PC-9 (cell line): ENCODE measurements at regions not wholly inside any gene's neighbourhood (a gene's known extent, or its start where the extent isn't known, plus 50 kb on each side); places are given as distances from the start of the nearest gene placed in this dataset.

ENCODE experiments used
- BruUV-seq: library from RNA; stranded (reverse); fragments of 400-500 nt; replicated peaks from 2 replicates; lab custom pipeline; 2021; lab: Mats Ljungman, UMichigan
- CTCF ChIA-PET: fragments of 300-600 bp; sonication (Branson Sonifier 250); formaldehyde crosslinking; loops from one replicate; lab custom pipeline; 2022; ENCODE audit warnings: antibody characterized with exemption; lab: Charles Lee
- POLR2A ChIA-PET: fragments of 300-600 bp; sonication (Branson Sonifier 250); formaldehyde crosslinking; loops from one replicate; lab custom pipeline; 2022; ENCODE audit warnings: antibody characterized with exemption; ENCODE audit not compliant: unreplicated experiment; lab: Charles Lee
- DNase-seq, 2 experiments: peaks; one replicate each; pipeline versions ENCODE4 v3.0.0 to v3.0.0-alpha.2; 2015 to 2022; ENCODE audit warnings: mixed read lengths in 1 of 2
- H2AFZ ChIP-seq: fragments of 200-600 bp; sonication (generic); 2 replicates; pipeline ENCODE4 v1.8.1; 2017; ENCODE audit warnings: antibody characterized with exemption
- H3F3A ChIP-seq: fragments of 200-600 bp; sonication (generic); 2 replicates; pipeline ENCODE4 v1.8.1; 2017; ENCODE audit warnings: antibody characterized with exemption, mild to moderate bottlenecking, low read depth; ENCODE audit not compliant: insufficient read depth
- H3K27ac ChIP-seq: fragments of 200-600 bp; sonication (generic); 2 replicates; pipeline ENCODE4 v1.6.1; 2016; ENCODE audit warnings: mixed run types
- H3K27me3 ChIP-seq: fragments of 200-600 bp; sonication (generic); 2 replicates; pipeline ENCODE4 v1.6.1; 2016; ENCODE audit warnings: low read depth, mixed run types; ENCODE audit not compliant: insufficient read depth
- H3K36me3 ChIP-seq: fragments of 200-600 bp; sonication (generic); 2 replicates; pipeline ENCODE4 v1.6.1; 2016; ENCODE audit warnings: low read depth, mixed run types
- H3K4me1 ChIP-seq: fragments of 200-600 bp; sonication (generic); replicated peaks from 2 replicates; pipeline ENCODE4 v1.6.1; 2016; ENCODE audit warnings: mixed run types; ENCODE audit not compliant: insufficient read depth
- H3K4me2 ChIP-seq: fragments of 200-600 bp; sonication (generic); 2 replicates; pipeline ENCODE4 v1.6.1; 2017; ENCODE audit warnings: mixed run types
- H3K4me3 ChIP-seq: fragments of 200-600 bp; sonication (generic); 2 replicates; pipeline ENCODE4 v1.6.1; 2016; ENCODE audit warnings: mixed run types
- H3K79me2 ChIP-seq: fragments of 200-600 bp; sonication (generic); 2 replicates; pipeline ENCODE4 v1.6.1; 2017; ENCODE audit warnings: low read depth, mixed run types
- H3K9me2 ChIP-seq: fragments of 200-600 bp; sonication (generic); 2 replicates; pipeline ENCODE4 v1.8.1; 2017; ENCODE audit warnings: mild to moderate bottlenecking; ENCODE audit not compliant: insufficient read depth
- H3K9me3 ChIP-seq: fragments of 200-600 bp; sonication (generic); 2 replicates; pipeline ENCODE4 v1.8.1; 2016; ENCODE audit warnings: low read depth; ENCODE audit not compliant: insufficient read depth
- H4K20me1 ChIP-seq: fragments of 200-600 bp; sonication (generic); 2 replicates; pipeline ENCODE4 v1.8.1; 2017; ENCODE audit not compliant: insufficient read depth
- EZH2 ChIP-seq: fragments of 200-600 bp; sonication (generic); IDR thresholded peaks from 2 replicates; pipeline ENCODE4 v1.8.0; 2017; ENCODE audit warnings: antibody characterized with exemption, low read depth
- intact Hi-C: fragments of 100-400 bp; cut with micrococcal nuclease; formaldehyde crosslinking; loops from one replicate; pipeline ENCODE4 v1.10.0; 2022; ENCODE audit not compliant: unreplicated experiment
- TF ChIP-seq, protein P1 (sequence below): fragments of 200-600 bp; sonication (generic); conservative IDR thresholded peaks from 2 replicates; pipeline ENCODE4 v1.6.1; 2017; ENCODE audit warnings: mixed run types, antibody characterized with exemption, mild to moderate bottlenecking, moderate library complexity

DNA sequence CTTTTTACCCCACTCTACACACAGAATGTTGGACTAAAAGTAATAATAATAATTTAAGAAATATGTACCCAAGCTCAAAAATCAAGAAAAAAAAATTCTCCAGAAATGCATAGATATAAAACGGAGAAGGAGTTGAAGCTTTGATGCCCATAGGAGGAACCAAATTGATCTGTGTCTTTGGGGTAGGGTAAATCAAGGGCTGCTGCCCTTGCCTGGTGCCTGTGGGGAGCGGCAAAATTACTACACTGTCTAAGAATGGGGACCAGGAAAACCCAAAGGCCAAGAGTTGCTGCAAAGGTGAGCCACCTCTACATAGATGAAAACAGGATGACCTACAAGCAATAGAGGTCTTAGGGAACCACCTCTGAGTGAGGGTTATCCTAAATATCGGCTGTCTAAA lies 56.0 kb upstream of the SPPL2A start:
- no TSS peak for BruUV-seq
- no peak for TF ChIP-seq EZH2
- TF ChIP-seq, protein P1, sequence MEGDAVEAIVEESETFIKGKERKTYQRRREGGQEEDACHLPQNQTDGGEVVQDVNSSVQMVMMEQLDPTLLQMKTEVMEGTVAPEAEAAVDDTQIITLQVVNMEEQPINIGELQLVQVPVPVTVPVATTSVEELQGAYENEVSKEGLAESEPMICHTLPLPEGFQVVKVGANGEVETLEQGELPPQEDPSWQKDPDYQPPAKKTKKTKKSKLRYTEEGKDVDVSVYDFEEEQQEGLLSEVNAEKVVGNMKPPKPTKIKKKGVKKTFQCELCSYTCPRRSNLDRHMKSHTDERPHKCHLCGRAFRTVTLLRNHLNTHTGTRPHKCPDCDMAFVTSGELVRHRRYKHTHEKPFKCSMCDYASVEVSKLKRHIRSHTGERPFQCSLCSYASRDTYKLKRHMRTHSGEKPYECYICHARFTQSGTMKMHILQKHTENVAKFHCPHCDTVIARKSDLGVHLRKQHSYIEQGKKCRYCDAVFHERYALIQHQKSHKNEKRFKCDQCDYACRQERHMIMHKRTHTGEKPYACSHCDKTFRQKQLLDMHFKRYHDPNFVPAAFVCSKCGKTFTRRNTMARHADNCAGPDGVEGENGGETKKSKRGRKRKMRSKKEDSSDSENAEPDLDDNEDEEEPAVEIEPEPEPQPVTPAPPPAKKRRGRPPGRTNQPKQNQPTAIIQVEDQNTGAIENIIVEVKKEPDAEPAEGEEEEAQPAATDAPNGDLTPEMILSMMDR = no peak
- H3F3A ChIP-seq = no peaks in the 10 kb centered on the region
- DNase-seq = no peak
- no peaks in the 10 kb centered on the region for H3K36me3 ChIP-seq
- intact Hi-C loops = no loop called here
- no peak overlapping the region for H3K4me3 ChIP-seq
- H3K9me2 ChIP-seq = no peaks in the 10 kb centered on the region
- POLR2A ChIA-PET = interaction anchor here (0.7 kb wide), 1 partner anchor 19 kb away, joined by 5 read pairs; no protein-coding TSS in a partner anchor
- CTCF ChIA-PET = no interaction called here
- H3K4me2 ChIP-seq = no peak overlapping the region
- H3K4me1 ChIP-seq = peaks cover 17% of the 10 kb centered on the region
- H3K27ac ChIP-seq = no peak overlapping the region
- H3K27me3 ChIP-seq = no peaks in the 10 kb centered on the region
- H2AFZ ChIP-seq = no peak overlapping the region
- H3K79me2 ChIP-seq = no peaks in the 10 kb centered on the region
- no peaks in the 10 kb centered on the region for H3K9me3 ChIP-seq
- no peaks in the 10 kb centered on the region for H4K20me1 ChIP-seq

DNA sequence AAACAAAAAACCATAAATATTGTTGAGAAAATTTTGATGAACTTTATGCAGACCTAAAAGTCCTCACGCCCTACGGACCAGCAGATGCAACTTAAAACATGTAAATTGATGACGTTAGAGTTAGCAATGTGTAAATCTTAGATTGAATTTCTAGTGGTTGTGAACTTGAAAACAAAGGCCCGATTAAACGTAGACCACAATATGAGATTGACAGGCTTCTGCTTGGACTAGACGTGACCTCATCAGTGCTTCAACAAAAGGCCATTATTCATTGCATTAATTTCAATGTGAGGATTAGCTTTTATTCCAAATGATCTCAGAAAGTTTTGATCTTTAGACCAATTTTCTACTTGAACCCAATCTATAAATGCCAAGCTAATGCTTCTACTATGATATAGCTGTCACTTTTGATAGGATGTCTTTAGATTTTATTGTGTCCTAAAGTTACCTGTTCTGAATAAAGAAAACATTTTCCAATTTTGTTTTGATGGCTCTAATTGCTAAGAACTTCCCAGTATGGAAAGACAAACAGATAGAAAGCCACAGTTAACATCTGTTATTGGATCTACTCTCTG lies 55.4 kb upstream of the SPPL2A start:
- CTCF ChIA-PET = no interaction called here
- no peaks in the 10 kb centered on the region for H3K9me3 ChIP-seq
- TF ChIP-seq EZH2 = no peak
- TF ChIP-seq, protein P1 = no peak
- no peaks in the 10 kb centered on the region for H4K20me1 ChIP-seq
- H3K79me2 ChIP-seq = no peaks in the 10 kb centered on the region
- intact Hi-C loops = no loop called here
- no peak overlapping the region for H3K27ac ChIP-seq
- no peaks in the 10 kb centered on the region for H3K36me3 ChIP-seq
- no peak overlapping the region for H3K4me2 ChIP-seq
- POLR2A ChIA-PET = interaction anchor here (0.7 kb wide), 1 partner anchor 19 kb away, joined by 5 read pairs; no protein-coding TSS in a partner anchor
- no TSS peak for BruUV-seq
- no peak overlapping the region for H3K4me3 ChIP-seq
- H3K27me3 ChIP-seq = no peaks in the 10 kb centered on the region
- H3F3A ChIP-seq = 0 out of 2 replicates have a peak, but pooled peaks cover 5% of the 10 kb centered on the region
- no peak overlapping the region for H2AFZ ChIP-seq
- H3K4me1 ChIP-seq = peaks cover 23% of the 10 kb centered on the region
- H3K9me2 ChIP-seq = no peaks in the 10 kb centered on the region
- DNase-seq = no peak

DNA sequence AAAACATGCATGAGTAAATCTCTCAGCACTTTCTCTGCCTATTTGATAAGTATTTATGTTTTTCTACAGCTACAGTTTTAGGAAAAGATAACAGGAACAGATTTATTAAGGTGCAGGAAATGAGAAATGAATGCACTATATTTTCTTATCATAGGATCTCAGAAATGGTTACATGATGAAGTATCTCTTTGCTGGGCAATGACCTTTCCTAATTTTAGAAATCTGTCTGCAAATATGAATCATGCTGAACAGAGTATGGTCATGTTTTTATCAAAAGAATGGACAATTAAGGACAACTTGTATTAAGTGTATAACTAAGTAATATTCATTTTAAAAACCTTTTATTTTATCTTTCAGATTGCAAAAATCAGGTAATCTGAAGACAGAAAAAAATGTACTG lies 53.8 kb upstream of the SPPL2A start:
- no peak overlapping the region for H3K4me2 ChIP-seq
- H3K9me3 ChIP-seq = no peaks in the 10 kb centered on the region
- TF ChIP-seq EZH2 = no peak
- TF ChIP-seq, protein P1 = no peak
- POLR2A ChIA-PET = no interaction called here
- H3K36me3 ChIP-seq = no peaks in the 10 kb centered on the region
- 0 out of 2 replicates have a peak, but pooled peaks cover 6% of the 10 kb centered on the region for H3F3A ChIP-seq
- no peak overlapping the region for H3K4me3 ChIP-seq
- no peaks in the 10 kb centered on the region for H3K27me3 ChIP-seq
- no peak overlapping the region for H2AFZ ChIP-seq
- no peaks in the 10 kb centered on the region for H3K79me2 ChIP-seq
- no peaks in the 10 kb centered on the region for H3K9me2 ChIP-seq
- CTCF ChIA-PET = no interaction called here
- no peak overlapping the region for H3K27ac ChIP-seq
- intact Hi-C loops = loop anchor here (5.0 kb wide), 1 partner anchor 52 kb away; the partner anchor contains the start of gene SPPL2A
- H3K4me1 ChIP-seq = peaks cover 28% of the 10 kb centered on the region
- DNase-seq = no peak
- H4K20me1 ChIP-seq = no peaks in the 10 kb centered on the region
- BruUV-seq = no TSS peak
